ENCODE measurements at regions not wholly inside any gene's neighbourhood (a gene's known extent, or its start where the extent isn't known, plus 50 kb on each side); places are given as distances from the start of the nearest gene placed in this dataset.

GRCh38 chr5:176730815-176731475 is 79.4 kb upstream of the UNC5A start:
- Histone ChIP-seq H3K27me3 (ENCODE audit: insufficient read depth, low read length) (0 out of 2 replicates have a peak, but pooled peaks cover 5% of the 10 kb centered on the region), H2AFZ (ENCODE audit: low read depth, low read length, poor library complexity, severe bottlenecking) (no peak overlapping the region), H3K27ac (ENCODE audit: low read depth, low read length) (no peak overlapping the region), H3K4me1 (ENCODE audit: control insufficient read depth in 1 of 2, insufficient read depth in 2 of 2, low read length in 2 of 2) (no peaks in the 10 kb centered on the region), H3K4me3 (replicated peaks in 1 of 2; ENCODE audit: low read depth in 1 of 2, low read length in 2 of 2) (no peak overlapping the region), H3K9me3 (ENCODE audit: control insufficient read depth in 1 of 2, insufficient read depth in 1 of 2, low read depth in 1 of 2, low read length in 2 of 2) (peaks cover 0 to 4% of the 10 kb centered on the region in 2 experiments; a peak in 1 of 4 replicates), H4K20me1 (ENCODE audit: insufficient read depth) (no peaks in the 10 kb centered on the region), H3K36me3 (ENCODE audit: control insufficient read depth in 1 of 2, insufficient read depth in 2 of 2, low read length in 2 of 2) (no peaks in the 10 kb centered on the region), H3K79me2 (ENCODE audit: insufficient read depth, low read length) (no peaks in the 10 kb centered on the region), H3K9ac (ENCODE audit: low read length) (no peak overlapping the region), H3K9me2 (ENCODE audit: insufficient read depth) (no peaks in the 10 kb centered on the region), H3K4me2 (ENCODE audit: low read length) (no peak overlapping the region)
- intact Hi-C loops (cut with micrococcal nuclease), result no loop called here
- CTCF ChIA-PET, result no interaction called here
- ATAC-seq (no peak), DNase-seq (ENCODE audit: low read depth, low spot score) (no peak)
- TF ChIP-seq EZH2phosphoT487 (IDR thresholded peaks at IDR 0.05; ENCODE audit: borderline replicate concordance) (no peak), POLR2A (IDR thresholded peaks at IDR 0.05; ENCODE audit: borderline replicate concordance, extremely low read depth, insufficient read depth, insufficient read length) (no peak), ZNF274 (IDR thresholded peaks at IDR 0.05; ENCODE audit: low read depth, low read length) (no peak), YY1 (IDR thresholded peaks at IDR 0.05; ENCODE audit: extremely low read depth, insufficient replicate concordance, low read depth, low read length) (no peak), SIN3A (IDR thresholded peaks at IDR 0.05; ENCODE audit: low read depth) (no peak), ELF1 (IDR thresholded peaks at IDR 0.05; ENCODE audit: borderline replicate concordance, low read depth) (no peak), EZH2 (IDR thresholded peaks at IDR 0.05) (no peak), ATF3 (IDR thresholded peaks at IDR 0.05) (no peak), CBX3 (IDR thresholded peaks at IDR 0.05; ENCODE audit: low read depth) (no peak), TCF7L2 (IDR thresholded peaks at IDR 0.05; ENCODE audit: borderline replicate concordance, extremely low read depth, insufficient read depth, insufficient read length) (no peak), SP1 (IDR thresholded peaks at IDR 0.05; ENCODE audit: low read depth) (no peak), RAD21 (IDR thresholded peaks at IDR 0.05; ENCODE audit: low read depth) (no peak), SRF (IDR thresholded peaks at IDR 0.05; ENCODE audit: low read depth) (no peak), REST (IDR thresholded peaks at IDR 0.05; ENCODE audit: low read depth) (no peak), MAX (IDR thresholded peaks at IDR 0.05) (no peak), FOSL1 (IDR thresholded peaks at IDR 0.05; ENCODE audit: low read depth) (no peak)
- BruUV-seq (replicated peaks), result no TSS peak
- POLR2A ChIA-PET, result no interaction called here
- RAD21 ChIA-PET (ENCODE audit: low non-redundant PET in 1 of 2, low total read pairs in 2 of 2, uncharacterized antibody in 2 of 2, unreplicated experiment in 2 of 2), result no interaction called here

Measured in HCT116 (cell line).